Neural progenitor cell (in vitro differentiated cells): ENCODE measurements at regions not wholly inside any gene's neighbourhood (a gene's known extent, or its start where the extent isn't known, plus 50 kb on each side); places are given as distances from the start of the nearest gene placed in this dataset.

Experiments used
- DNase-seq: peaks from one replicate; pipeline ENCODE4 v3.0.0-alpha.2; 2016; ENCODE audit warnings: low spot score
- H2AFZ ChIP-seq: fragments of 200-600 bp; sonication (generic); replicated peaks from 2 replicates; pipeline ENCODE4 v1.6.1; 2016; ENCODE audit warnings: antibody characterized with exemption
- H3F3A ChIP-seq: fragments of 200-600 bp; sonication (generic); 2 replicates; pipeline ENCODE4 v1.6.1; 2016; ENCODE audit warnings: antibody characterized with exemption, low read depth
- H3K27ac ChIP-seq: fragments of 200-600 bp; sonication (generic); 2 replicates; pipeline ENCODE4 v1.5.1; 2016; ENCODE audit warnings: mild to moderate bottlenecking
- H3K27me3 ChIP-seq: fragments of 200-600 bp; sonication (generic); 2 replicates; pipeline ENCODE4 v1.6.1; 2016; ENCODE audit warnings: mild to moderate bottlenecking, moderate library complexity
- H3K36me3 ChIP-seq: fragments of 200-600 bp; sonication (generic); 2 replicates; pipeline ENCODE4 v1.5.1; 2016
- H3K4me1 ChIP-seq: fragments of 200-600 bp; sonication (generic); 2 replicates; pipeline ENCODE4 v1.6.1; 2016; ENCODE audit warnings: mixed run types
- H3K4me2 ChIP-seq: fragments of 200-600 bp; sonication (generic); 2 replicates; pipeline ENCODE4 v1.6.1; 2016
- H3K4me3 ChIP-seq: fragments of 200-600 bp; sonication (generic); 2 replicates; pipeline ENCODE4 v1.5.1; 2016
- H3K79me2 ChIP-seq: fragments of 200-600 bp; sonication (generic); 2 replicates; pipeline ENCODE4 v1.6.1; 2016; ENCODE audit warnings: low read depth
- H3K9ac ChIP-seq: fragments of 200-600 bp; sonication (generic); 2 replicates; pipeline ENCODE4 v1.6.1; 2016
- H3K9me3 ChIP-seq: fragments of 200-600 bp; sonication (generic); 2 replicates; pipeline ENCODE4 v1.5.1; 2016; ENCODE audit warnings: low read depth
- H4K20me1 ChIP-seq: fragments of 200-600 bp; sonication (generic); 2 replicates; pipeline ENCODE4 v1.6.1; 2016; ENCODE audit warnings: low read depth
- H3K27ac Mint-ChIP-seq: 3 replicates; pipeline ENCODE4 v1.8.0; 2021; ENCODE audit warnings: mixed read lengths
- H3K27me3 Mint-ChIP-seq: 2 replicates; pipeline ENCODE4 v1.8.0; 2022; ENCODE audit warnings: low read depth, mild to moderate bottlenecking, inconsistent platforms, moderate library complexity, mixed read lengths; ENCODE audit not compliant: insufficient read depth
- H3K36me3 Mint-ChIP-seq: 3 replicates; pipeline ENCODE4 v1.8.0; 2021; ENCODE audit warnings: mixed read lengths
- H3K4me1 Mint-ChIP-seq: 3 replicates; pipeline ENCODE4 v1.8.0; 2021; ENCODE audit warnings: mixed read lengths
- H3K4me3 Mint-ChIP-seq: 3 replicates; pipeline ENCODE4 v1.8.0; 2021; ENCODE audit warnings: mild to moderate bottlenecking, moderate library complexity, mixed read lengths
- H3K9me3 Mint-ChIP-seq: 3 replicates; pipeline ENCODE4 v1.8.0; 2020; ENCODE audit warnings: mixed read lengths
- CTCF ChIP-seq: fragments of 200-600 bp; sonication (generic); IDR thresholded peaks from 2 replicates; pipeline ENCODE4 v1.5.1; 2017; ENCODE audit warnings: antibody characterized with exemption, mild to moderate bottlenecking
- EZH2 ChIP-seq: fragments of 200-600 bp; sonication (generic); IDR thresholded peaks from 2 replicates; pipeline ENCODE4 v1.6.1; 2017; ENCODE audit warnings: antibody characterized with exemption, mild to moderate bottlenecking, moderate library complexity
- EZH2phosphoT487 ChIP-seq: fragments of 200-600 bp; sonication (generic); IDR thresholded peaks from 2 replicates; pipeline ENCODE4 v1.6.1; 2017; ENCODE audit warnings: antibody characterized with exemption

- no peak for DNase-seq
- H4K20me1 ChIP-seq: no peaks in the 10 kb centered on the region
- Mint-ChIP-seq H3K36me3 (no peaks in the 10 kb centered on the region), H3K27me3 (peaks cover 2% of the 10 kb centered on the region), H3K27ac (no peak overlapping the region), H3K4me1 (no peaks in the 10 kb centered on the region), H3K4me3 (no peak overlapping the region), H3K9me3 (peaks cover 7% of the 10 kb centered on the region)
- no peaks in the 10 kb centered on the region for H3K36me3 ChIP-seq
- H3K4me2 ChIP-seq: no peak overlapping the region
- H3K9ac ChIP-seq: no peak overlapping the region
- no peak overlapping the region for H3K4me3 ChIP-seq
- no peak overlapping the region for H2AFZ ChIP-seq
- no peaks in the 10 kb centered on the region for H3K79me2 ChIP-seq
- no peaks in the 10 kb centered on the region for H3K4me1 ChIP-seq
- H3F3A ChIP-seq: no peaks in the 10 kb centered on the region
- TF ChIP-seq CTCF (no peak), EZH2 (no peak), EZH2phosphoT487 (no peak)
- H3K27me3 ChIP-seq: no peaks in the 10 kb centered on the region
- H3K27ac ChIP-seq: no peak overlapping the region
- peaks cover 5% of the 10 kb centered on the region for H3K9me3 ChIP-seq
These were observed 949.3 kb downstream of the MRPL39 start for GRCh38 chr21:24658026-24658425.

DNA sequence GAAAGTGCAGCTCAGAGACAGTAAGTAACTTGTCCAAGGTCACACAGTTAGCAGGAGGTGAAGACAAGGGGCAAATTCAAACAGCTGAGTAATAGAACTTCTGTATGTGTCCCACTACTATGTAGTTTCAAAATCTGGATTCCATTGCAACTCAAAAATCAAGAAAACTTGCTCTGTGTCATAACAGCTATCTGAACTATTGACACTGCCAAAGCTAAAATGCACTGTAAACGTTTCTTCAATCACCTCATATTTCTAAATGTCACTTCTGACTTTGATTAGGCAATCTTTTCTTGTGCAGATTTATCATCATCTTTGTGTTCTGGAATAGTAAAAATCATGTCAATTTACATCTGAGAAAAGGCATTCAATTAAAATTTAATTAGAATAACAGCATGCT, 957.6 kb downstream of the MRPL39 start:
- Histone ChIP-seq H3K79me2 (no peaks in the 10 kb centered on the region), H3K36me3 (no peaks in the 10 kb centered on the region), H3K27ac (no peak overlapping the region), H3K27me3 (no peaks in the 10 kb centered on the region), H3F3A (no peaks in the 10 kb centered on the region), H3K4me2 (no peak overlapping the region), H2AFZ (no peak overlapping the region), H3K9ac (no peak overlapping the region), H3K4me3 (no peak overlapping the region), H3K4me1 (no peaks in the 10 kb centered on the region), H3K9me3 (peaks cover 18% of the 10 kb centered on the region), H4K20me1 (no peaks in the 10 kb centered on the region)
- Mint-ChIP-seq H3K27ac (no peak overlapping the region), H3K36me3 (no peaks in the 10 kb centered on the region), H3K27me3 (peaks cover 4% of the 10 kb centered on the region), H3K4me3 (no peak overlapping the region), H3K9me3 (peaks cover 4% of the 10 kb centered on the region), H3K4me1 (no peaks in the 10 kb centered on the region)
- TF ChIP-seq EZH2phosphoT487: no peak
- no peak for TF ChIP-seq CTCF
- TF ChIP-seq EZH2: no peak
- DNase-seq: no peak

DNA sequence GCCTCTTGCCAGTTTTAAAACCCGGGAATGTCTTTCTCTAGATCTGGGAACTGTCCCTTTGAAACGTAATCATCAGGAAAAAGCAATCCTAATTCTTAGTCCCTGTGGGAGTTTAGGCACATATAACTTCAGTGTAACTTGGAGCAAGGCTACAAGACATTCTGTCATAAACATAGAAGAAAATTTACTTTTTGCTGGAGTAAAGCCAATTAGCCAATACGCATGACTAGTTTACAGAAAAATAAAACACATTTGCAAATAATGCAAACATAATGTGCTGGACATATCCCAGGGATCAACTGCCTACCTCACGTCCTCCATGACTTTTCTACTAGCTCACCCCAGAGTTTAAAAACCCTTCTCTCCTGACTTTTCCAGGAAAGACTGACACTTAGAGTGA, 970.6 kb downstream of the MRPL39 start:
- DNase-seq: no peak
- peak overlapping the region; percentile 7 for H3K27ac Mint-ChIP-seq
- no peak overlapping the region for H3K4me2 ChIP-seq
- H4K20me1 ChIP-seq: no peaks in the 10 kb centered on the region
- H3K9me3 ChIP-seq: peaks cover 25% of the 10 kb centered on the region
- peaks cover 15% of the 10 kb centered on the region for H3K9me3 Mint-ChIP-seq
- no peaks in the 10 kb centered on the region for H3K36me3 Mint-ChIP-seq
- no peaks in the 10 kb centered on the region for H3K4me1 ChIP-seq
- H3K27ac ChIP-seq: no peak overlapping the region
- H2AFZ ChIP-seq: no peak overlapping the region
- H3K79me2 ChIP-seq: no peaks in the 10 kb centered on the region
- peaks cover 12% of the 10 kb centered on the region for H3K4me1 Mint-ChIP-seq
- H3K4me3 ChIP-seq: no peak overlapping the region
- no peaks in the 10 kb centered on the region for H3F3A ChIP-seq
- no peaks in the 10 kb centered on the region for H3K36me3 ChIP-seq
- no peaks in the 10 kb centered on the region for H3K27me3 ChIP-seq
- TF ChIP-seq EZH2phosphoT487 (no peak), EZH2 (no peak), CTCF (no peak)
- H3K9ac ChIP-seq: no peak overlapping the region
- no peaks in the 10 kb centered on the region for H3K27me3 Mint-ChIP-seq
- no peak overlapping the region for H3K4me3 Mint-ChIP-seq

DNA sequence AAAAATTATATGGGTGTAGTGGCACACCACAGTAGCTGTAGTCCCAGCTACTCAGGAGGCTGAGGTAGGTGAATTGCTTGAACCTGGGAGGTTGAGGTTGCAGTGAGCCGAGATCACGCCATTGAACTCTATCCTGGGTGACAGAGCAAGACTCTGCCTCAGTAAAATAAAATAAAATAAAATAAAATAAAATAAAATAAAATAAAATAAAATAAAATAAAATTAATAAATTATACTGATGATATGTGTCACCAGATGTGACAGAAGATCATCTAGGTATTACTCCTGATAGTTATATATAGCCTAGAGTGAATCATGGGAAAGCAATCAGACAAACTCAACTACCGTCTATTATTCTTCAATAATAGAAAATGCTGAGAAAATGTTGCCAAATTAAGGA, 972.5 kb downstream of the MRPL39 start:
- H3K4me1 Mint-ChIP-seq: peaks cover 12% of the 10 kb centered on the region

More for the DNA sequence above, 972.5 kb downstream of the MRPL39 start:
- peaks cover 12% of the 10 kb centered on the region for H3K9me3 ChIP-seq
- H3K4me1 ChIP-seq: no peaks in the 10 kb centered on the region
- H4K20me1 ChIP-seq: no peaks in the 10 kb centered on the region
- no peaks in the 10 kb centered on the region for H3K27me3 ChIP-seq
- H3K36me3 ChIP-seq: no peaks in the 10 kb centered on the region
- H3K36me3 Mint-ChIP-seq: no peaks in the 10 kb centered on the region
- H3F3A ChIP-seq: no peaks in the 10 kb centered on the region
- H3K4me3 Mint-ChIP-seq: no peak overlapping the region
- no peaks in the 10 kb centered on the region for H3K79me2 ChIP-seq
- no peak for DNase-seq
- no peak overlapping the region for H3K27ac Mint-ChIP-seq
- no peaks in the 10 kb centered on the region for H3K27me3 Mint-ChIP-seq
- TF ChIP-seq EZH2 (no peak), CTCF (no peak), EZH2phosphoT487 (no peak)
- H3K4me2 ChIP-seq: no peak overlapping the region
- no peak overlapping the region for H2AFZ ChIP-seq
- no peak overlapping the region for H3K9ac ChIP-seq
- H3K4me3 ChIP-seq: no peak overlapping the region
- H3K27ac ChIP-seq: no peak overlapping the region
- peaks cover 8% of the 10 kb centered on the region for H3K9me3 Mint-ChIP-seq
